NCI-H226 (cell line): ENCODE measurements at regions not wholly inside any gene's neighbourhood (a gene's known extent, or its start where the extent isn't known, plus 50 kb on each side); places are given as distances from the start of the nearest gene placed in this dataset.
"Not testable (repeated sequence)": the region's sequence is repeated elsewhere in the genome, so short reads cannot be mapped to it uniquely, and the experiment has no call there.

Experiments used
- DNase-seq: peaks from one replicate; pipeline ENCODE4 v3.0.0-alpha.2; 2015

- DNase-seq = no peak
Measured at GRCh38 chr6:71642793-71643192, 243.6 kb upstream of the RIMS1 start.

GRCh38 chr6:71645299-71645698 lies 241.1 kb upstream of the RIMS1 start:
- DNase-seq = no peak

GRCh38 chr6:71649915-71650314 lies 236.4 kb upstream of the RIMS1 start:
- DNase-seq = no peak

GRCh38 chr6:71651636-71652035 lies 234.7 kb upstream of the RIMS1 start:
- DNase-seq = no peak

GRCh38 chr6:71656121-71656520 lies 230.2 kb upstream of the RIMS1 start:
- DNase-seq = no peak

- no peak for DNase-seq
Measured at GRCh38 chr6:71665931-71666330, 220.4 kb upstream of the RIMS1 start.

- no peak for DNase-seq
Measured at GRCh38 chr6:71672876-71673275, 213.5 kb upstream of the RIMS1 start.

- DNase-seq = no peak
Measured at GRCh38 chr6:71675386-71675785, 211.0 kb upstream of the RIMS1 start.

GRCh38 chr6:71676298-71676697 lies 210.1 kb upstream of the RIMS1 start:
- no peak for DNase-seq

GRCh38 chr6:71678091-71678490 lies 208.3 kb upstream of the RIMS1 start:
- no peak for DNase-seq

- DNase-seq = no peak
Measured at GRCh38 chr6:71681234-71681867, 205.0 kb upstream of the RIMS1 start.

- DNase-seq = not testable (repeated sequence)
Measured at GRCh38 chr6:71686021-71686677, 200.2 kb upstream of the RIMS1 start.

GRCh38 chr6:71698702-71699101 lies 187.6 kb upstream of the RIMS1 start:
- DNase-seq = no peak

GRCh38 chr6:71706523-71706922 lies 179.8 kb upstream of the RIMS1 start:
- DNase-seq = no peak

- DNase-seq = no peak
Measured at GRCh38 chr6:71707059-71707458, 179.3 kb upstream of the RIMS1 start.

GRCh38 chr6:71720705-71721104 lies 165.6 kb upstream of the RIMS1 start:
- no peak for DNase-seq

- DNase-seq = no peak
Measured at GRCh38 chr6:71721642-71722041, 164.7 kb upstream of the RIMS1 start.

GRCh38 chr6:71722736-71723135 lies 163.6 kb upstream of the RIMS1 start:
- DNase-seq = no peak

GRCh38 chr6:71724456-71725125 lies 161.8 kb upstream of the RIMS1 start:
- DNase-seq = no peak

- no peak for DNase-seq
Measured at GRCh38 chr6:71725126-71725470, 161.3 kb upstream of the RIMS1 start.

- DNase-seq = no peak
Measured at GRCh38 chr6:71726121-71726520, 160.2 kb upstream of the RIMS1 start.

GRCh38 chr6:71727632-71728294 lies 158.6 kb upstream of the RIMS1 start:
- DNase-seq = no peak

GRCh38 chr6:71730284-71730683 lies 156.1 kb upstream of the RIMS1 start:
- no peak for DNase-seq
